WERI-Rb-1 (cell line): ENCODE measurements at regions not wholly inside any gene's neighbourhood (a gene's known extent, or its start where the extent isn't known, plus 50 kb on each side); places are given as distances from the start of the nearest gene placed in this dataset.

ENCODE experiments used
- DNase-seq: peaks from one replicate; pipeline ENCODE4 v3.0.0-alpha.2; 2020
- H3K27ac ChIP-seq: fragments of 250-450 bp; sonication (Bioruptor Pico); 2 replicates; pipeline ENCODE4 v1.5.1; 2020; ENCODE audit warnings: mild to moderate bottlenecking, moderate library complexity
- H3K27me3 ChIP-seq: fragments of 250-450 bp; sonication (Bioruptor Pico); 2 replicates; pipeline ENCODE4 v1.5.1; 2021; ENCODE audit warnings: mild to moderate bottlenecking, low read depth, moderate library complexity; ENCODE audit not compliant: insufficient read depth, severe bottlenecking
- H3K36me3 ChIP-seq: fragments of 250-450 bp; sonication (Bioruptor Pico); 2 replicates; pipeline ENCODE4 v1.5.1; 2020; ENCODE audit warnings: mild to moderate bottlenecking, moderate library complexity
- H3K4me3 ChIP-seq: 2 replicates; pipeline ENCODE4 v1.5.1; 2011; ENCODE audit warnings: low read depth, mild to moderate bottlenecking, control low read depth, low read length
- H3K9me3 ChIP-seq: fragments of 250-450 bp; sonication (Bioruptor Pico); 2 replicates; pipeline ENCODE4 v1.5.1; 2021; ENCODE audit warnings: mild to moderate bottlenecking, moderate library complexity; ENCODE audit not compliant: severe bottlenecking
- CTCF ChIP-seq: IDR thresholded peaks from 2 replicates; pipeline ENCODE4 v1.5.1; 2011; ENCODE audit warnings: low read depth, mild to moderate bottlenecking, control low read depth, inconsistent platforms, low read length

GRCh38 chr5:160968480-160968879 lies 116.5 kb upstream of the ATP10B start:
- TF ChIP-seq CTCF, result no peak

GRCh38 chr5:160966921-160967320 lies 114.9 kb upstream of the ATP10B start:
- TF ChIP-seq CTCF, result no peak
- DNase-seq, result no peak
- H3K27me3 ChIP-seq, result peaks cover 35% of the 10 kb centered on the region
- H3K27ac ChIP-seq, result no peak overlapping the region
- no peaks in the 10 kb centered on the region for H3K36me3 ChIP-seq
- H3K4me3 ChIP-seq, result no peak overlapping the region
- H3K9me3 ChIP-seq, result no peaks in the 10 kb centered on the region

More at GRCh38 chr5:160968480-160968879, 116.5 kb upstream of the ATP10B start:
- Histone ChIP-seq H3K9me3 (no peaks in the 10 kb centered on the region), H3K4me3 (no peak overlapping the region), H3K27me3 (peaks cover 24% of the 10 kb centered on the region), H3K36me3 (no peaks in the 10 kb centered on the region), H3K27ac (no peak overlapping the region)
- no peak for DNase-seq

GRCh38 chr5:160961761-160962160 lies 109.8 kb upstream of the ATP10B start:
- DNase-seq, result no peak
- Histone ChIP-seq H3K36me3 (no peaks in the 10 kb centered on the region), H3K27ac (no peak overlapping the region), H3K27me3 (peaks cover 38% of the 10 kb centered on the region), H3K9me3 (no peaks in the 10 kb centered on the region), H3K4me3 (no peak overlapping the region)
- TF ChIP-seq CTCF, result no peak

GRCh38 chr5:160961038-160961437 lies 109.0 kb upstream of the ATP10B start:
- no peaks in the 10 kb centered on the region for H3K36me3 ChIP-seq
- no peak for DNase-seq
- no peak overlapping the region for H3K27ac ChIP-seq
- TF ChIP-seq CTCF, result no peak
- no peak overlapping the region for H3K4me3 ChIP-seq
- peaks cover 34% of the 10 kb centered on the region for H3K27me3 ChIP-seq
- H3K9me3 ChIP-seq, result no peaks in the 10 kb centered on the region

GRCh38 chr5:160960592-160960991 lies 108.6 kb upstream of the ATP10B start:
- Histone ChIP-seq H3K27ac (no peak overlapping the region), H3K9me3 (no peaks in the 10 kb centered on the region), H3K27me3 (peaks cover 36% of the 10 kb centered on the region), H3K4me3 (no peak overlapping the region), H3K36me3 (no peaks in the 10 kb centered on the region)
- no peak for TF ChIP-seq CTCF
- no peak for DNase-seq

GRCh38 chr5:160959804-160960203 lies 107.8 kb upstream of the ATP10B start:
- TF ChIP-seq CTCF, result no peak
- Histone ChIP-seq H3K9me3 (no peaks in the 10 kb centered on the region), H3K36me3 (no peaks in the 10 kb centered on the region), H3K27me3 (peaks cover 36% of the 10 kb centered on the region), H3K27ac (no peak overlapping the region), H3K4me3 (no peak overlapping the region)
- DNase-seq, result no peak
